H1 (cell line): ENCODE measurements at regions not wholly inside any gene's neighbourhood (a gene's known extent, or its start where the extent isn't known, plus 50 kb on each side); places are given as distances from the start of the nearest gene placed in this dataset.

Experiments
- CTCF ChIA-PET: fragments of 300-600 bp; sonication (Branson Sonifier 250); formaldehyde crosslinking; loops from one replicate; lab custom pipeline; 2021; ENCODE audit not compliant: partially characterized antibody; lab: Charles Lee
- POLR2A ChIA-PET: fragments of 300-600 bp; sonication (Branson Sonifier 250); formaldehyde crosslinking; loops from one replicate; lab custom pipeline; 2021; ENCODE audit warnings: inconsistent platforms; ENCODE audit not compliant: partially characterized antibody; lab: Charles Lee
- DNase-seq, 2 experiments: peaks; one replicate each; pipeline versions ENCODE4 v3.0.0 to v3.0.0-alpha.2; 2010 to 2022; ENCODE audit warnings: low spot score in 2 of 2, low read depth in 1 of 2, mixed read lengths in 1 of 2
- FAIRE-seq: peaks from 2 replicates; lab custom pipeline; 2011; peaks lifted over from hg19 to GRCh38; lab: Jason Lieb, UNC
- H2AFZ ChIP-seq: 2 replicates; pipeline ENCODE4 v1.8.1; 2012; ENCODE audit warnings: low read length, inconsistent platforms
- H2AK5ac ChIP-seq: 2 replicates; pipeline ENCODE4 v1.6.1; 2013; ENCODE audit warnings: low read depth, low read length
- H2BK120ac ChIP-seq: replicated peaks from 2 replicates; pipeline ENCODE3; 2013; ENCODE audit warnings: low read depth, low read length, inconsistent platforms
- H2BK12ac ChIP-seq: 2 replicates; pipeline ENCODE4 v1.6.1; 2013; ENCODE audit warnings: low read depth, low read length
- H2BK15ac ChIP-seq: 2 replicates; pipeline ENCODE4 v1.6.1; 2013; ENCODE audit warnings: low read length
- H2BK20ac ChIP-seq: 2 replicates; pipeline ENCODE4 v1.6.1; 2013; ENCODE audit warnings: low read length
- H2BK5ac ChIP-seq: 2 replicates; pipeline ENCODE4 v1.6.1; 2013; ENCODE audit warnings: low read depth, low read length
- H3K14ac ChIP-seq: 2 replicates; pipeline ENCODE4 v1.6.1; 2013; ENCODE audit warnings: inconsistent platforms; ENCODE audit not compliant: insufficient read length
- H3K18ac ChIP-seq: 2 replicates; pipeline ENCODE4 v1.6.1; 2013; ENCODE audit warnings: low read length; ENCODE audit errors: extremely low read depth
- H3K23ac ChIP-seq: 2 replicates; pipeline ENCODE4 v1.6.1; 2013; ENCODE audit warnings: inconsistent platforms; ENCODE audit not compliant: insufficient read length
- H3K23me2 ChIP-seq: 2 replicates; pipeline ENCODE4 v1.6.1; 2013; ENCODE audit warnings: low read depth, low read length
- H3K27ac ChIP-seq: 2 replicates; pipeline ENCODE4 v1.6.1; 2011; ENCODE audit warnings: low read depth, low read length, inconsistent platforms
- H3K27me3 ChIP-seq, 4 experiments: replicated peaks in 1 of 4; 1 replicate in 1 of 4; 2 replicates in 3 of 4; pipeline versions ENCODE4 v1.6.1 to v1.8.1; 2011 to 2013; ENCODE audit warnings: low read length in 3 of 4, mild to moderate bottlenecking in 3 of 4, inconsistent platforms in 2 of 4, mixed read lengths in 2 of 4, moderate library complexity in 1 of 4; ENCODE audit not compliant: control insufficient read depth in 3 of 4, insufficient read depth in 3 of 4; ENCODE audit errors: extremely low read depth in 1 of 4
- H3K36me3 ChIP-seq, 4 experiments: 2 replicates each; pipeline versions ENCODE4 v1.6.1 to v1.8.1; 2011 to 2013; ENCODE audit warnings: mild to moderate bottlenecking in 4 of 4, low read length in 3 of 4, moderate library complexity in 2 of 4, control low read depth in 1 of 4, inconsistent platforms in 1 of 4; ENCODE audit not compliant: insufficient read depth in 4 of 4, control insufficient read depth in 2 of 4
- H3K4ac ChIP-seq: replicated peaks from 2 replicates; pipeline ENCODE3; 2013; ENCODE audit warnings: low read length, low read depth, mixed read lengths, inconsistent platforms; ENCODE audit not compliant: insufficient read length
- H3K4me1 ChIP-seq, 4 experiments: replicated peaks in 1 of 4; 1 replicate in 1 of 4; 2 replicates in 3 of 4; pipeline versions ENCODE4 v1.6.1 to v1.8.1; 2011 to 2013; ENCODE audit warnings: low read length in 3 of 4, inconsistent platforms in 2 of 4, mixed read lengths in 1 of 4; ENCODE audit not compliant: insufficient read depth in 4 of 4, control insufficient read depth in 3 of 4
- H3K4me2 ChIP-seq, 2 experiments: 2 replicates each; pipeline versions ENCODE4 v1.6.1 to v1.8.1; 2011 to 2013; ENCODE audit warnings: low read depth in 2 of 2, low read length in 2 of 2, control low read depth in 1 of 2, inconsistent platforms in 1 of 2, mild to moderate bottlenecking in 1 of 2; ENCODE audit not compliant: insufficient read depth in 1 of 2
- H3K4me3 ChIP-seq, 4 experiments: fragments of 200-600, 300-600 bp in 1 of 4; sonication (generic), shearing (Covaris generic), sonication (Bioruptor Twin) in 1 of 4; 2 replicates each; pipeline versions ENCODE4 v1.5.1 to v1.8.1; 2011 to 2016; ENCODE audit warnings: low read length in 4 of 4, low read depth in 3 of 4, control low read depth in 2 of 4, inconsistent platforms in 2 of 4, mild to moderate bottlenecking in 2 of 4, mixed read lengths in 1 of 4, moderate library complexity in 1 of 4; ENCODE audit not compliant: insufficient read depth in 2 of 4; ENCODE audit errors: extremely low read depth in 1 of 4
- H3K56ac ChIP-seq: replicated peaks from 2 replicates; pipeline ENCODE3; 2013; ENCODE audit warnings: low read depth, mild to moderate bottlenecking, mixed read lengths, low read length, inconsistent platforms; ENCODE audit not compliant: insufficient read length
- H3K79me1 ChIP-seq: 2 replicates; pipeline ENCODE4 v1.6.1; 2013; ENCODE audit warnings: low read depth, low read length, control low read depth
- H3K79me2 ChIP-seq, 2 experiments: 2 replicates each; pipeline versions ENCODE4 v1.6.1 to v1.8.1; 2012 to 2013; ENCODE audit warnings: low read length in 2 of 2, mild to moderate bottlenecking in 2 of 2, inconsistent platforms in 1 of 2; ENCODE audit not compliant: insufficient read depth in 2 of 2, control insufficient read depth in 1 of 2
- H3K9ac ChIP-seq, 4 experiments: replicated peaks in 1 of 4; 1 replicate in 1 of 4; 2 replicates in 3 of 4; pipeline versions ENCODE4 v1.6.1 to v1.8.1; 2011 to 2013; ENCODE audit warnings: low read depth in 3 of 4, low read length in 3 of 4, control low read depth in 2 of 4, mild to moderate bottlenecking in 2 of 4, moderate library complexity in 2 of 4, inconsistent platforms in 1 of 4; ENCODE audit errors: extremely low read depth in 1 of 4
- H3K9me3 ChIP-seq, 2 experiments: 2 replicates each; pipeline versions ENCODE4 v1.6.1 to v1.8.1; 2012 to 2013; ENCODE audit warnings: mild to moderate bottlenecking in 2 of 2, moderate library complexity in 2 of 2, control low read depth in 1 of 2, inconsistent platforms in 1 of 2, low read depth in 1 of 2, low read length in 1 of 2, mixed read lengths in 1 of 2; ENCODE audit not compliant: insufficient read depth in 2 of 2
- H4K20me1 ChIP-seq, 2 experiments: replicated peaks in 1 of 2; 2 replicates each; pipeline versions ENCODE3 to v1.8.1; 2011 to 2013; ENCODE audit warnings: inconsistent platforms in 2 of 2, low read length in 2 of 2, mild to moderate bottlenecking in 1 of 2; ENCODE audit not compliant: insufficient read depth in 2 of 2, control insufficient read depth in 1 of 2
- H4K5ac ChIP-seq: 2 replicates; pipeline ENCODE4 v1.6.1; 2013; ENCODE audit warnings: low read length, low read depth, mixed read lengths, inconsistent platforms; ENCODE audit not compliant: insufficient read length
- H4K8ac ChIP-seq: 2 replicates; pipeline ENCODE4 v1.8.0; 2013; ENCODE audit warnings: mild to moderate bottlenecking, moderate library complexity, low read length, inconsistent platforms; ENCODE audit not compliant: insufficient read depth; ENCODE audit errors: extremely low read depth
- H4K91ac ChIP-seq: replicated peaks from 2 replicates; pipeline ENCODE3; 2013; ENCODE audit warnings: low read length, mixed read lengths, inconsistent platforms; ENCODE audit not compliant: insufficient read length
- HDAC6 ChIP-seq: IDR thresholded peaks from one replicate; pipeline ENCODE4 v1.7.1; 2012; ENCODE audit warnings: low read depth, mild to moderate bottlenecking, inconsistent platforms, low read length, moderate library complexity
- WGBS, 2 experiments: shearing (Covaris generic) in 1 of 2; methylation state at CpG; one replicate each; pipeline versions ENCODE4 v1.1.6 to v1.1.7; 2013 to 2015; ENCODE audit warnings: low lambda C conversion rate in 2 of 2, mixed read lengths in 2 of 2, inconsistent platforms in 1 of 2, low coverage in 1 of 2, missing lambda C conversion rate in 1 of 2; ENCODE audit not compliant: insufficient replicate concordance in 2 of 2, insufficient coverage in 1 of 2, insufficient read length in 1 of 2; ENCODE audit errors: extremely low coverage in 1 of 2, missing lambda C conversion rate in 1 of 2; 5-methylcytosine and 5-hydroxymethylcytosine counted together

DNA sequence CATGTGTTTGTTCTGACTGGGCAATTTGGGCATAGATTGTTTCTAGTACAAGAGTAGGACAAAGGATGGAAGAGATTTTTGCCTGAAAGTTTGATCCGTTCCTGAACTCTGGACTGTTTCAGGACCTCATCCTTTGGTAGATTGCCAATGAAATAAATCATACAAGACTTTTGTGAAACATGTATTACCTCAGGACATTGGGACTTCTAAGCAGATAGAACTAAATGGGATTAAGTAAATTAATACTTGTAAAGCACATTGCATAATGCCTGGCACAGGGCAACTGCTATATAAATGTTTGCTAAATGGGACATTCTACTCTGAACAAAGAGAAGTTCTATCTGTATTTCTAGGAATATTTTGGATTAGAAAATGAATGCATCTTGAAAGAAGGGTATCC, 164.8 kb upstream of the RPS6KA3 start:
- Histone ChIP-seq H3K27ac (no peak overlapping the region), H4K5ac (no peak overlapping the region), H3K23me2 (no peaks in the 10 kb centered on the region), H4K8ac (no peak overlapping the region), H3K4me1 (no peaks in the 10 kb centered on the region), H4K20me1 (no peaks in the 10 kb centered on the region), H3K9ac (no peak overlapping the region), H3K4ac (no peak overlapping the region), H3K18ac (no peak overlapping the region), H3K56ac (no peak overlapping the region), H3K36me3 (no peaks in the 10 kb centered on the region), H2BK5ac (no peak overlapping the region), H2BK15ac (no peak overlapping the region), H3K4me3 (no peak overlapping the region), H2BK20ac (no peak overlapping the region), H3K4me2 (no peak overlapping the region), H3K14ac (no peak overlapping the region), H2BK12ac (no peak overlapping the region), H3K27me3 (no peaks in the 10 kb centered on the region), H3K23ac (no peak overlapping the region), H3K79me1 (no peaks in the 10 kb centered on the region), H2AK5ac (no peak overlapping the region), H2BK120ac (no peak overlapping the region), H3K79me2 (no peaks in the 10 kb centered on the region), H4K91ac (no peak overlapping the region), H2AFZ (no peak overlapping the region), H3K9me3 (no peaks in the 10 kb centered on the region)
- TF ChIP-seq HDAC6 = no peak
- ChIA-PET POLR2A (no interaction called here), CTCF (no interaction called here)
- 80% methylated on average over 1 of the region's 1 CpG; no CpG with 5 or more reads in 1 of the 2 experiments for WGBS, 2 experiments
- DNase-seq (no peak), FAIRE-seq (no peak)
